Osteoblast (primary cell): ENCODE measurements at regions not wholly inside any gene's neighbourhood (a gene's known extent, or its start where the extent isn't known, plus 50 kb on each side); places are given as distances from the start of the nearest gene placed in this dataset.

Experiments
- DNase-seq: peaks from one replicate; pipeline ENCODE4 v3.0.0; 2011; ENCODE audit warnings: low spot score, mixed read lengths; ENCODE audit not compliant: insufficient read length; ENCODE audit errors: missing footprints
- H2AFZ ChIP-seq: 2 replicates; pipeline ENCODE4 v1.6.0; 2011; ENCODE audit warnings: mild to moderate bottlenecking, low read length
- H3K27ac ChIP-seq: 2 replicates; pipeline ENCODE4 v1.5.1; 2011; ENCODE audit warnings: mild to moderate bottlenecking, low read depth, low read length, moderate library complexity
- H3K27me3 ChIP-seq: 2 replicates; pipeline ENCODE4 v1.6.0; 2012; ENCODE audit warnings: mild to moderate bottlenecking, control low read depth, inconsistent platforms, low read length, moderate library complexity; ENCODE audit not compliant: insufficient read depth
- H3K36me3 ChIP-seq: 2 replicates; pipeline ENCODE4 v1.5.1; 2011; ENCODE audit warnings: mild to moderate bottlenecking, low read length, control low read depth, moderate library complexity; ENCODE audit not compliant: insufficient read depth
- H3K4me1 ChIP-seq: 2 replicates; pipeline ENCODE4 v1.5.1; 2011; ENCODE audit warnings: mild to moderate bottlenecking, low read length, control low read depth, moderate library complexity; ENCODE audit not compliant: insufficient read depth
- H3K4me2 ChIP-seq: 2 replicates; pipeline ENCODE4 v1.6.0; 2011; ENCODE audit warnings: mild to moderate bottlenecking, low read length; ENCODE audit not compliant: insufficient read depth
- H3K4me3 ChIP-seq: fragments of 200-600 bp; sonication (generic); 3 replicates; pipeline ENCODE4 v1.5.1; 2012; ENCODE audit warnings: mild to moderate bottlenecking, low read length, inconsistent platforms; ENCODE audit not compliant: insufficient read depth
- H3K79me2 ChIP-seq: 2 replicates; pipeline ENCODE4 v1.6.0; 2012; ENCODE audit warnings: mild to moderate bottlenecking, low read length, control low read depth, inconsistent platforms; ENCODE audit not compliant: insufficient read depth
- H3K9me3 ChIP-seq: 2 replicates; pipeline ENCODE4 v1.5.1; 2011; ENCODE audit warnings: low read depth, low read length, control low read depth
- H4K20me1 ChIP-seq: 2 replicates; pipeline ENCODE4 v1.6.0; 2012; ENCODE audit warnings: mild to moderate bottlenecking, low read length, control low read depth; ENCODE audit not compliant: insufficient read depth
- TF ChIP-seq, protein P1 (sequence below): IDR thresholded peaks from 2 replicates; pipeline ENCODE4 v1.5.1; 2011; ENCODE audit warnings: mild to moderate bottlenecking, low read depth, low read length, moderate library complexity; ENCODE audit errors: extremely low read depth

DNA sequence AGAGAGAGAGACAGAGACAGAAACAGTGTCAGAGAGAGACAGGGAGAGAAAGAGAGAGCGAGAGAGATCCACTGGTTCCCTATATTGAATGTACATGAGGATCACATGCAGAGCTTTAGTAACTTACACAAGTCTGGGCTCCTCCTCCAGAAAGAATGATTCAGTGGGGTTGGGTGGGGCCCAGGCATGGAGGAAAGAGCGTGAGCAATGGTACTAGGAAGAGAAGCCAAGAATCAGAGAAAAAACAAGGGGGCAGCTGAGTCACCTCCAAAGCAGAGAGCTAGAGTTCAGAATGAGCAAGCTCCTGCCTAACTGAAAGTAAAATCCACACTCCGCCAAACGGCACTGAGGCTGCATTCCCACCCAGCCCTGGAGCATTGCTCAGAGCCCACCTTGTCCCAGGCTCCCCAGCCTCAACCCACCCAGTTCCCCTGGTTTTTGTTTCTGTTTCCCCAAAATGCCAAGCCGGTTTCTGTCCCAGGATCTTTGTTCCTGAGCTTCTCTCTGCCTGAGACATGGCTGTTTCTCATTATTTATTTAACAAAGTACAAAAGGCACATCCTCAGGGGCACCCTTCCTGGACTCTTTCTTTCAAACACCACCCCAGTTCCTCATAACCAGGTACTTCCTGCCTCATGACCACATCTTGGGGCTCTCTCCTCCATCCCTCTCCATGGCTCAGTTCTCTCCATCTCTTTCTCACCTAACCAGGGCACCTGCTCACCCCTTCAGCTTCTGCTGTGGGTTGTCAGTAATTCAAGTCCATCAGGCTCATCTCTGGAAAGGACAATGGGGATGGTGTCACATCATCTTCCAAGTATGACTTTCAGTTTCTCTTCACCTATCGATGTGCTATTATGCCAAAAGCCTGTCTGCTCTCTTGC lies 670.3 kb upstream of the TBX3 start:
- H2AFZ ChIP-seq = peak overlapping the region; percentile 93
- no peaks in the 10 kb centered on the region for H3K36me3 ChIP-seq
- no peaks in the 10 kb centered on the region for H4K20me1 ChIP-seq
- H3K27ac ChIP-seq = peak overlapping the region; percentile 96
- TF ChIP-seq, protein P1, sequence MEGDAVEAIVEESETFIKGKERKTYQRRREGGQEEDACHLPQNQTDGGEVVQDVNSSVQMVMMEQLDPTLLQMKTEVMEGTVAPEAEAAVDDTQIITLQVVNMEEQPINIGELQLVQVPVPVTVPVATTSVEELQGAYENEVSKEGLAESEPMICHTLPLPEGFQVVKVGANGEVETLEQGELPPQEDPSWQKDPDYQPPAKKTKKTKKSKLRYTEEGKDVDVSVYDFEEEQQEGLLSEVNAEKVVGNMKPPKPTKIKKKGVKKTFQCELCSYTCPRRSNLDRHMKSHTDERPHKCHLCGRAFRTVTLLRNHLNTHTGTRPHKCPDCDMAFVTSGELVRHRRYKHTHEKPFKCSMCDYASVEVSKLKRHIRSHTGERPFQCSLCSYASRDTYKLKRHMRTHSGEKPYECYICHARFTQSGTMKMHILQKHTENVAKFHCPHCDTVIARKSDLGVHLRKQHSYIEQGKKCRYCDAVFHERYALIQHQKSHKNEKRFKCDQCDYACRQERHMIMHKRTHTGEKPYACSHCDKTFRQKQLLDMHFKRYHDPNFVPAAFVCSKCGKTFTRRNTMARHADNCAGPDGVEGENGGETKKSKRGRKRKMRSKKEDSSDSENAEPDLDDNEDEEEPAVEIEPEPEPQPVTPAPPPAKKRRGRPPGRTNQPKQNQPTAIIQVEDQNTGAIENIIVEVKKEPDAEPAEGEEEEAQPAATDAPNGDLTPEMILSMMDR = no peak
- H3K4me2 ChIP-seq = peak overlapping the region; percentile 92
- H3K9me3 ChIP-seq = no peaks in the 10 kb centered on the region
- peak; percentile 91 for DNase-seq
- no peaks in the 10 kb centered on the region for H3K27me3 ChIP-seq
- peaks cover 28% of the 10 kb centered on the region for H3K4me1 ChIP-seq
- H3K79me2 ChIP-seq = no peaks in the 10 kb centered on the region
- peak overlapping the region; percentile 71 for H3K4me3 ChIP-seq

DNA sequence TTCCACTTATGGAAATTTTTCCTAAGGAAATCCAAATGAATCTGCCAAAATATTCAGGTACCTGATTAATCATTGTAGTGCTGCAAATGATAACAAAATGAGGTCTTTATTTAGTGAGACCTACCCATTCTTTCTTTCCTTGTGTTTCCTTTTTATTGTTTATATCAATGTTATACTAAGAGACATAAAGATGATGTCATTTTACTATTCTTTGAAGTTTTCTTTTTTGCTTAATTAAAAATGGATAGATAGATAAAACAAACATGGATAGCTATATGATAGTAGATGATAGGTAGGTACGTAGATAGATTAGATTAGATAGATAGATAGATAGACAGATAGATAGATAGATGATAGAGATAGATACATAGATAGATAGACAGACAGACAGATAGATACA lies 669.5 kb upstream of the TBX3 start:
- no peaks in the 10 kb centered on the region for H4K20me1 ChIP-seq
- H3K27ac ChIP-seq = peak overlapping the region; percentile 96
- H3K36me3 ChIP-seq = no peaks in the 10 kb centered on the region
- no peak for DNase-seq
- peaks cover 28% of the 10 kb centered on the region for H3K4me1 ChIP-seq
- H2AFZ ChIP-seq = no peak overlapping the region
- TF ChIP-seq, protein P1 = no peak
- no peak overlapping the region for H3K4me3 ChIP-seq
- H3K9me3 ChIP-seq = no peaks in the 10 kb centered on the region
- no peaks in the 10 kb centered on the region for H3K79me2 ChIP-seq
- peak overlapping the region; percentile 92 for H3K4me2 ChIP-seq
- no peaks in the 10 kb centered on the region for H3K27me3 ChIP-seq

DNA sequence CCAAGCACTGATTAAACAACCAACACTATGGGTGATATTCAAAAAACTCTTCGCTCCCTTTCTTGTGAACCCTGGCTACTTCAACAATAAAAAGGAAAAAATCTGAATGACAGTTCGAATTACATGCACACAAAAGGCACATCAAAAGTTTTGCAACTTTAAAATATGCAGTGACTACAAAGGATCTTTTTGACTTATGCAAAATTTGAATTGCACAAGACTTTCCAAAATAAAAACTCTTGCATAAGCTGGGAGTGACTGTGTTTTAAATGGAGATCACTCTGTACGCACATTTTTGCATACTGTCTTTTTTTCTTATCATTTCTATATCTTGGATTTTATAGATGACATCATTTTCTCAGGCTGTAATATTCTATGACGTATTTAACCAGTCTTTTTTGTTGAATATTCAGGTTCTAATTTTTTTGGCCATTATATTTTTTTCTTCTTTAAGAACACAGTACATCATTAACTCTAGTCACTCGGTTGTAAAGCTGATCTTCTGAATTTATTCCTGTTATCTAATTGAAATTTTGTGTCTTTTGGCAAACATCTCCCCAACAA lies 667.6 kb upstream of the TBX3 start:
- H3K9me3 ChIP-seq = no peaks in the 10 kb centered on the region
- no peaks in the 10 kb centered on the region for H3K27me3 ChIP-seq
- H2AFZ ChIP-seq = no peak overlapping the region
- H3K27ac ChIP-seq = no peak overlapping the region
- peaks cover 28% of the 10 kb centered on the region for H3K4me1 ChIP-seq
- TF ChIP-seq, protein P1 = no peak
- no peaks in the 10 kb centered on the region for H3K79me2 ChIP-seq
- no peak overlapping the region for H3K4me2 ChIP-seq
- no peaks in the 10 kb centered on the region for H3K36me3 ChIP-seq
- peak; percentile 78 for DNase-seq
- H3K4me3 ChIP-seq = no peak overlapping the region
- H4K20me1 ChIP-seq = no peaks in the 10 kb centered on the region

DNA sequence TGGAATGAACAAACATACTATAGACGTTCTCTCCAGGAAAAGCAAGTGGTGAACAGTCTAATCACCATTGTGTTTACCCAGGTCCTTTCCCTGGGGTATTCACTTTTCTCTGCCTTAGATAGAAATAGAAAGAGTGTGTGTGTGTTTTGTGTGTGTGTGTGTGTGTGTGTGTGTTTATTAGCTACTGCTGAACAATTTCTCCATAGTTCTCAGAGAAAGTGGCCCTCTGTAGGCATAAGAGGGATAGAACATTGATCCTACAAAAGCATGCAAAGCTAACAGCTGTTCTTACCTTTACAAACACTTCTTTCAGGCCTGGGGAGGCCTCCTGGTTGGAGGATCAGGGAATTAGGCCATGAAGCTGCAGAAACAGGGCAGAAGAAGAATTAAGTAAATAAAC lies 665.7 kb upstream of the TBX3 start:
- TF ChIP-seq, protein P1 = no peak
- DNase-seq = no peak
- H3K9me3 ChIP-seq = no peaks in the 10 kb centered on the region
- H3K27ac ChIP-seq = no peak overlapping the region
- no peaks in the 10 kb centered on the region for H3K36me3 ChIP-seq
- no peaks in the 10 kb centered on the region for H3K27me3 ChIP-seq
- no peak overlapping the region for H3K4me3 ChIP-seq
- H3K4me1 ChIP-seq = peaks cover 19% of the 10 kb centered on the region
- H4K20me1 ChIP-seq = no peaks in the 10 kb centered on the region
- no peaks in the 10 kb centered on the region for H3K79me2 ChIP-seq
- H2AFZ ChIP-seq = peak overlapping the region; percentile 31
- no peak overlapping the region for H3K4me2 ChIP-seq
